HG03196 (cell line): ENCODE measurements at regions not wholly inside any gene's neighbourhood (a gene's known extent, or its start where the extent isn't known, plus 50 kb on each side); places are given as distances from the start of the nearest gene placed in this dataset.

ENCODE experiments used
- ATAC-seq: cut with Tn5 transposase; IDR thresholded peaks from one replicate; pipeline ENCODE4 v1.9.1; 2021; ENCODE audit not compliant: unreplicated experiment

DNA sequence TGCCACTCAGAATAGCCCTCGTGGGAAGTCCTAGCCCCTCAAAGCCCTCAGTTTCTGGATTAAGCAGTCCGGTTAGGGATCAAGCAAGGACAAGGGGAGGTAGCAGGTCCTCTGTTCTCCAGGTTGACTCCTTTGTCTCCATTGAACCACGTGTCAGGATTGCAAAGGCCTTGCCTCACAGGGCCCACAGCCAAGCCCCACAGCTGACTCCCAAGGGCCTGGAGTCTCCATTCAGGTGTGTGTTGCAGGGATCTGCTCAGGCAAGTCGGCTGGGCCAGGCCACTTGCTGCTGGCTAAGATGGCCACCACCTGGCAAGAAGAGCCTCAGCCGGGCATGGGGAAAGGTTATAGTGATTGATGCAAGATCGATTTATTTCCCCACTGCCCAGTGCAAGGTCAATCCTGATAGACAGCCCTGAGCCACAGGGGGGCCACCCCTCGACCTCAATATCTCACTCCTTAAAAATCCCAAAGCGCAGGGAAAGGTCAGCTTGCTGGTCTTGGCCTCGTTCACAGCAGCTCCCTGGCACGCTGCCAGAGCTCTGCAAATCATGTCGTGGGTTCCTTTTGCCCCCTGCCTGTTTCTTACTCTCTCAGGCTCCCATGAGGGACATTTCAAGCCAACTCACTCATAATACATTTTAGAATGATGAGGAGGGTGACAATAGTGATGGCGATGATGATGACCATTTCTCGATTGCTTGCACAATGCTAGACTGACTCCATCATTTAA, 75.9 kb downstream of the EDN3 start:
- ATAC-seq = no peak

DNA sequence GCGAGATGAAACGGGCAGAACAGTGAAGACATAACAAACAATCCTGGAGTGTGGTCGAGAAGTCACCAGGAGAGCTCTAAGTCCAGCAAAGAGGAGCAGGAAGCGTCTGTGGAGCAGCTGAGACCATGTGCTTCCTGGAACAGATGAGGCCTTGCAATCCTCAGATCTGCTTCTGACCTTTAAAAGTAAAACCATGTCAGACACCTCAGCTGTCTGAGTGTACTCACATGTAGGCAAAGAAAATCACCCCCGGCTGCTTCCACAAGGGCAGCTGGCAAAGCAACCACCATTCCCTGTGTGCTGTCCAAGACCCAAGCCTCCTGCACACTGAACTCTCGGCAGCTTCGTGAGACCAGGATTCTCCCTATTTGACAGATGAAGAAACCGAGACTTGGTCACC, 76.6 kb downstream of the EDN3 start:
- no peak for ATAC-seq

GRCh38 chr20:59377842-59378241, 77.4 kb downstream of the EDN3 start:
- ATAC-seq = no peak

DNA sequence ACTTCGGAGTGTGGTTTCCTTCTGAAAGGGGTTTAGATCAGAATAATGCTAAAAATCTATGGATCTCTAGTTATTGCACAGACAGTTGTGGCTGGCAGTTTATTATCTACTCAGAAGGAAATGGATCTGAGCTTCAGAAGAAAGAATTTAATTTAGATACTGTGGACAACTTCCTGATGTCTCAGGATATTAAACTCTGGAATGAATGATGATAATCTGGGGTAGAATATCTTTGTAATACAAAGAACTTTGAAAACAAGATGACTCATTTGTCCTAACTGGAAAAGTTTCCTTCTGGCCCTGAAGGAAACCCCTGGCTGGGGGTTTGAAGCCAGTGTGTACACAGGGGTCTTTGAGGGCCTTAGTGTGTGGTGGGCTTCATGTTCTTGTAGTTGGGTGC, 78.0 kb downstream of the EDN3 start:
- no peak for ATAC-seq

DNA sequence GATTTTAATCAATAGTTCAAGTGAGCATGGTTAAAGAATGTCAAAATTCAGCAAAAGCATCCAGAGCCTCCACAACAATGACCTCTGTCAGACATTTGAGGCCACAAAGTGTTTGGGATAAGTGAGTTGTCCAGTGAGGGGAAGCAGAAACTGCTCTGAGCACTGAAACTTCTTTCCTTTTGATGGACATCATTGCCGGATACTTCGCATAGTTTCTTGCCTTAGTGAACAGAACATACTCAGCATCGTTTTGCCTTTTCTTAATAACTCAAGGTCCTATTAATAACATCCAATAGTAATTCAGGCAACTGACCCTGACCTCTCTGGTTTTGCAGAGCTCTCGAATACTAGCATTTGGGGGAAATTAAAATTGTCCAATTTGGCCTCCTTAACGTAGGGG, 78.6 kb downstream of the EDN3 start:
- ATAC-seq = no peak

DNA sequence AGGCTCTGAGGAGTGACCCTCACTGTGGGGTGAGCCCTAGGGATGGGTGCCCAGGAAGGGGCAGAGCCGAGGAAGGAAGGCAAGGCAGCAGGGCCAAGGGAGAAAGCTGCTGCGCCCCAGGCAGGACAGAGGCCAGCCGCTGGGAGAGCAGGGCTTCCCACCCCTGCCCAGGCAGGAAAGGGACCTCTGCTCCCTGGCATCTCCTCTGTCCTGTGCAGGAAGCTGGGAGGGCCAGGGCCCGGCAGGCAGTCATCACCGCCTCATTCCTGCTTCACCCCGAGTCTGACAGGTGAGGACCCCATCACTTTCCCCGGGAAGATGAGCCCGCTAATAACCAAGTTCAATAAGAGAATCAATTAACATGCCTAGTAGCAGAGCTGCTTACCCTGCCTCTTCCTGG, 81.3 kb downstream of the EDN3 start:
- ATAC-seq = no peak

GRCh38 chr20:59382157-59382725, 81.8 kb downstream of the EDN3 start:
- no peak for ATAC-seq

- no peak for ATAC-seq
Observed at GRCh38 chr20:59382907-59383306, 82.5 kb downstream of the EDN3 start.

DNA sequence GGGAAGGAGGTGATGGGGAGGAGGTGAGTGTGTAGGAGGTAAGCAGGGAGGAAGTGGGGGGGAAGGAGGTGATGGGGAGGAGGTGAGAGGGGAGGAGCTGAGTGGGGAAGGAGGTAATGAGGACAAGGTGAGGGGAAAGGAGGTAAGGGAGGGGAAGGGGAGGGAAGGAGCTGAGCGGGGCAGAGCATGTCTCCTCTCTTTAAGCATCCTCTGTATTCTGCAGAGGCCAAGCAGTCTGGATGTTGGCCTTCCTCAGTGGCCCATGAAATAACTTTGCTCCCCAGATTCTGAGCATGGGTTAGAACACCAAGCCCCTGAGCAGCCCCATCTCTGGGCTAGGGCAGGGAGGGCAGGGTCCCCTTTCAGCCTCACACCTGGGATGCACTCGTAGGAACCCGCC, 84.6 kb downstream of the EDN3 start:
- ATAC-seq = no peak

GRCh38 chr20:59385480-59385879, 85.1 kb downstream of the EDN3 start:
- no peak for ATAC-seq

DNA sequence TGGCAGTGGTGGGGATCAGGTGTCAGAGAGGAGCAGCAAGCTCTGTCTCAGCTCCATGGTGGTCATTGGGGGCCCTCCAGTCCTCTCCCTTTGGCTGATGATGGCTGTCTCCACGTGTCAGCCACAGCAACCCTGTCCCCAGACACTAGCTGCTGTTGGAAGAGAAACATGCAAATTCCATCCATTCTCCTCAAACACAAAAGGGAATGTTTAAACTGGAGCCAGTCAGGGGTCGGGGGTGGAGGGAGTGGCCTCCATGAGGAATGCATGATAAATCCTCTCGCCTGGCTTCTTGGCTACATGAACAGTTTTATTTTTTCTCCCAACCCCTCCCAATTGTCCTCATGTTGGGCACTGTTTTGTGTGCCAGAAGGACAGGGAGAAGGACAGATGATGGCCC, 86.4 kb downstream of the EDN3 start:
- no peak for ATAC-seq

GRCh38 chr20:59387891-59388290, 87.5 kb downstream of the EDN3 start:
- ATAC-seq = no peak

GRCh38 chr20:59388402-59388801, 88.0 kb downstream of the EDN3 start:
- no peak for ATAC-seq

GRCh38 chr20:59390437-59390836, 90.0 kb downstream of the EDN3 start:
- ATAC-seq = no peak

DNA sequence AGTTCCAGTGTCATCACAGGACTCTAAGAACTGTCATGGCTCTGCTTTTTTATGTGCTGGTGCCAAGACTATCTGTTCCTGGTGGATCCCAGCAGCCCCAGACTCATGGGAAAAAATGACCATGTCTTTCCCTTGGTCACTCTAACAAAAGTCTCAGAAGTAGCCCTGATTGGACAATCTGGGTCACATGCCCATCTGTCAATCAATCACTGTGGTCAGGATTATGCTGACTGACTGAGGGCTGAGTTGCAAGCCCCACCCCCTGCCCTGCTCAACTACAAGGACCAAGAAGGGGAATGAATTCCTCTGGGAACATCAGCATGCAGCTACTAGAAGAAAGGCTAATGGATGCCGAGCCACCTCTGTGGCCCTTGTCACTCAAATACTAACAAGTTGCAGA, 91.6 kb downstream of the EDN3 start:
- no peak for ATAC-seq

GRCh38 chr20:59392736-59393135, 92.3 kb downstream of the EDN3 start:
- no peak for ATAC-seq

DNA sequence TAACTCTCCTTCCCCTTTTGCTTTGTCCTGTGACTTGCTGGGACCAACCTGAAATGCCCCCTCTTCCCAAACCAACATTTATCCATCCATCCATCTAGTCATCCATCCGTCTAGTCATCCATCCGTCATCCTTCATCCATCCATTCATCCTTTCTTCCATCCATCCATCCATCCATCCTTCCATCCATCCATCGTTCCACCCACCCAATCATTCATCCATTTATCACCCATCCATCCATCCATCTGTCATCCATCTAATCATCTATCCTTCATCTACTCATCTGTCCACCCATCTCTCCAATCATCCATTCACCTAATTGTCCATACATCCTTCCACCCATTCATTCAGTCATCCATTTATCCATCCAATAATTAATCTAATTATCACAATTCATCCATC, 92.7 kb downstream of the EDN3 start:
- ATAC-seq = no peak

- no peak for ATAC-seq
Observed at GRCh38 chr20:59395729-59396128, 95.3 kb downstream of the EDN3 start.

GRCh38 chr20:59398537-59399205, 98.3 kb downstream of the EDN3 start:
- ATAC-seq = no peak

DNA sequence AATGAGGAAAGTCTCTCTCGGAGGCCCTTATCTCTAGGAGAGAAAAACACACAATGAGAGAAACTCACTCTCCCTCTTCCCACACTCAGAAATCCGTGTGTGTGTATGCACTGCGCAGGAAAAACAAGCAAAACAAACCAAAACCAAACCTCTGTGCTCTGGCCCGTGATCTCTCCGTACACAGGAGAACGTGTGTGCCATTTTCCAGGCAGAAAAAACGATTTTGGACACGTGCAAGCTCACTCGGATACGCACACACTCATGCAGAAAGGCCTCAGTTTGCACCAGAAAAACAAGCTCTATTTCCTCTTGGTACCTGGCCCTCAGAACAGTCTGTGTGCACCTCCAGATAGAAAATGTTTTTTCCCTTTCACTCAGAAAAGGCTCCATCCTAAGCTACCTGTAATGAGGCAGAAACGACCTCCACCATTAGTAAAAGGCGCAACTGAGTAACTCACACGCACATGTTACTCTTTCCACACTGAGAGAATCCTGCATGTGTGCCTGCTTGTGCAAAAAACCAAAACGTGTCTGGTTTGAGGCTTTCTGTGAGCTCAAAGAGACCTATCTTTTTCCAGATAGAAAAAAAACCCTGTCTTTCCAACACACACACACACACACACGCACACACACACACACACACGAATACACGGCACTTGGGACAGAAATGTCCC, 99.2 kb downstream of the EDN3 start:
- ATAC-seq = no peak

- ATAC-seq = no peak
Observed at GRCh38 chr20:59400708-59401107, 100.3 kb downstream of the EDN3 start.

- ATAC-seq = no peak
Observed at GRCh38 chr20:59402681-59403080, 102.3 kb downstream of the EDN3 start.
